Ishikawa (cell line): ENCODE measurements at regions not wholly inside any gene's neighbourhood (a gene's known extent, or its start where the extent isn't known, plus 50 kb on each side); places are given as distances from the start of the nearest gene placed in this dataset.

Experiments
- CEBPB ChIP-seq: IDR thresholded peaks from 2 replicates; pipeline ENCODE4 v1.6.1; 2012
- CREB1 ChIP-seq: IDR thresholded peaks from 2 replicates; pipeline ENCODE4 v1.6.1; 2012; ENCODE audit warnings: low read depth
- EGR1 ChIP-seq: IDR thresholded peaks from 2 replicates; pipeline ENCODE4 v1.6.1; 2012
- EP300 ChIP-seq: IDR thresholded peaks from 2 replicates; pipeline ENCODE4 v1.6.1; 2012; ENCODE audit warnings: borderline replicate concordance
- FOXM1 ChIP-seq: IDR thresholded peaks from 2 replicates; pipeline ENCODE4 v1.6.1; 2012; ENCODE audit warnings: low read depth, borderline replicate concordance
- NFIC ChIP-seq: IDR thresholded peaks from 2 replicates; pipeline ENCODE4 v1.6.1; 2012
- RAD21 ChIP-seq: IDR thresholded peaks from 2 replicates; pipeline ENCODE4 v1.6.1; 2012; ENCODE audit warnings: low read depth
- TAF1 ChIP-seq: IDR thresholded peaks from 2 replicates; pipeline ENCODE4 v1.6.1; 2012; ENCODE audit warnings: low read depth, mild to moderate bottlenecking
- TCF12 ChIP-seq: IDR thresholded peaks from 2 replicates; pipeline ENCODE4 v1.6.1; 2012; ENCODE audit warnings: low read depth
- TEAD4 ChIP-seq: IDR thresholded peaks from 2 replicates; pipeline ENCODE4 v1.6.1; 2012
- YY1 ChIP-seq: IDR thresholded peaks from 2 replicates; pipeline ENCODE4 v1.6.1; 2012; ENCODE audit warnings: low read depth
- ZBTB7A ChIP-seq: IDR thresholded peaks from 2 replicates; pipeline ENCODE4 v1.6.1; 2012; ENCODE audit warnings: low read depth
- TF ChIP-seq, protein P1 (sequence below): IDR thresholded peaks from 2 replicates; pipeline ENCODE4 v1.6.1; 2012; ENCODE audit warnings: low read depth, mild to moderate bottlenecking
- TF ChIP-seq, protein P2 (sequence below): IDR thresholded peaks from 2 replicates; pipeline ENCODE4 v1.6.1; 2012
- TF ChIP-seq, protein P3 (sequence below): IDR thresholded peaks from 2 replicates; pipeline ENCODE4 v1.6.1; 2012

DNA sequence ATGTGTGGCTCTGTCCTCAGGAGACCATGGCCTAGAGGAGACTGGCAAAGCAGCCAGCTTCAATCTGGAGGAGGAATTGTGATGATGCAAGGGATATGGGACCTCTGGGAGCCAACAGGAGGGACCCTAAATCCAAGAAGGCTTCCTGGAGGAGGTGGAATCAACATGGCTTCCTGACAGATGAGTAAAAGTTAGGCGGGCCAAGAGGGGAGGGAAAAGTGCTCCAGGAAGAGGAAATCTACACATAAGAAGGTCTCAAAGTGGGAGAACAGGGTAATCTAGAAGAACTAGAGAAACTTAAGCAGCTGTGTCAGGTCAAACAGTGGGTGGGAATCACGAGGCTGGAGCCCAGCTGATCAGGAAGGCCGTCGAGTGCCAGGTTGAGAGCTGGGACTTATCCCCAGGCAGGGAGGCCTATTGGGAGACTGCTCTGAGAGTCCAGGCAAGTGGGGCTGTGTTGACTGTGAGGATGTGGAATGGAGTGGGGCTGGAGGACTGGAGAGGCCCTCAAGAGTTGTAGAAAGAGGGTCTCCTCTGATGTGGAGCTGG, 119.1 kb downstream of the C9orf50 start:
- peak; percentile 70; the same call in 1 of the 2 replicates for TF ChIP-seq YY1
- TF ChIP-seq ZBTB7A, result no peak
- no peak for TF ChIP-seq TCF12
- TF ChIP-seq, protein P1, sequence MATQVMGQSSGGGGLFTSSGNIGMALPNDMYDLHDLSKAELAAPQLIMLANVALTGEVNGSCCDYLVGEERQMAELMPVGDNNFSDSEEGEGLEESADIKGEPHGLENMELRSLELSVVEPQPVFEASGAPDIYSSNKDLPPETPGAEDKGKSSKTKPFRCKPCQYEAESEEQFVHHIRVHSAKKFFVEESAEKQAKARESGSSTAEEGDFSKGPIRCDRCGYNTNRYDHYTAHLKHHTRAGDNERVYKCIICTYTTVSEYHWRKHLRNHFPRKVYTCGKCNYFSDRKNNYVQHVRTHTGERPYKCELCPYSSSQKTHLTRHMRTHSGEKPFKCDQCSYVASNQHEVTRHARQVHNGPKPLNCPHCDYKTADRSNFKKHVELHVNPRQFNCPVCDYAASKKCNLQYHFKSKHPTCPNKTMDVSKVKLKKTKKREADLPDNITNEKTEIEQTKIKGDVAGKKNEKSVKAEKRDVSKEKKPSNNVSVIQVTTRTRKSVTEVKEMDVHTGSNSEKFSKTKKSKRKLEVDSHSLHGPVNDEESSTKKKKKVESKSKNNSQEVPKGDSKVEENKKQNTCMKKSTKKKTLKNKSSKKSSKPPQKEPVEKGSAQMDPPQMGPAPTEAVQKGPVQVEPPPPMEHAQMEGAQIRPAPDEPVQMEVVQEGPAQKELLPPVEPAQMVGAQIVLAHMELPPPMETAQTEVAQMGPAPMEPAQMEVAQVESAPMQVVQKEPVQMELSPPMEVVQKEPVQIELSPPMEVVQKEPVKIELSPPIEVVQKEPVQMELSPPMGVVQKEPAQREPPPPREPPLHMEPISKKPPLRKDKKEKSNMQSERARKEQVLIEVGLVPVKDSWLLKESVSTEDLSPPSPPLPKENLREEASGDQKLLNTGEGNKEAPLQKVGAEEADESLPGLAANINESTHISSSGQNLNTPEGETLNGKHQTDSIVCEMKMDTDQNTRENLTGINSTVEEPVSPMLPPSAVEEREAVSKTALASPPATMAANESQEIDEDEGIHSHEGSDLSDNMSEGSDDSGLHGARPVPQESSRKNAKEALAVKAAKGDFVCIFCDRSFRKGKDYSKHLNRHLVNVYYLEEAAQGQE, result no peak
- TF ChIP-seq, protein P2, sequence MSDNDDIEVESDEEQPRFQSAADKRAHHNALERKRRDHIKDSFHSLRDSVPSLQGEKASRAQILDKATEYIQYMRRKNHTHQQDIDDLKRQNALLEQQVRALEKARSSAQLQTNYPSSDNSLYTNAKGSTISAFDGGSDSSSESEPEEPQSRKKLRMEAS, result peak; percentile 44; the same call in 1 of the 2 replicates

DNA sequence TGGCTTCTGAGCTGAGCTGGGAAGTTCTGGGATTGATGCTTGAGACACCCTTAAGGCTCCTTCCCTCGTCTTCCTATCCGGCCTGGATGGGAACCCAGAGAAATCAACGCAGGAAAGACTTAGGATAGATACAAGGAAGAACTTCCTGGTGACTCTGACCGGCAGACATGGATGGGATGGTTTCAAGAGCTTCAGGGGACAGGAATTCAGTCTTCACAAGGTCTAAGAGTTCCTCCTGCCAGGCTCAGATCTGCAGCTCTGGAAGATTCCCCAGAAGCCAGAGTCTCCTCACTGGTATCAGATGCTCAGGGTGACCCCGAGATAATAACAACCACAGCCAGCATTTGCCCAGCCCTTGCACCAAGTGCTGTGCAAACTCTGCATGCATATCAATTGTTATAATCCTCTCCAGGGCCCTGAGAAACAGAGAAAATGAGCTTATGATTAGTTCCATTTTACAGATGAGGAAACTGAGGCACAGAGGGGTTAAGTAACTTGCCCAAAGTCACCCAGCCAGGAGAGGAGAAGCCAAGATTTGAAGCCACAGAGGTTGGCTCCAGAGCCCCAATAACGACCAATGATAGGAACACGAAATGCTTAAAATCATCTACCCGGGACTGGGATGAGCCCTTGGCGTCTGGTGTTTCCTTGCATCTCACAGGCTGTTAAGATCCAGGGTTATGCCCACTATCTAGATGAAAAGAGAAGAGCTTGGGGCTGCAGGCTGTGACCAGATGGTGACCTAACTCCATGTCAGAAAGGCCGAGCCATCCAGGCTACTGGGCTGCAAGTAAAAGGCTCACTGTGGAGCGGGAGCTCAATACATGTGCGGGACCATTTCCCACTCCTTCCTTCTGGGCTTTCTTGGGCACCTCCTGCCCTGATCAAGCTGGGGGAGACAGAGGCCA, 119.8 kb downstream of the C9orf50 start:
- TF ChIP-seq, protein P2, result no peak
- TF ChIP-seq TCF12 (no peak), EGR1 (no peak), RAD21 (no peak), TEAD4 (no peak)

DNA sequence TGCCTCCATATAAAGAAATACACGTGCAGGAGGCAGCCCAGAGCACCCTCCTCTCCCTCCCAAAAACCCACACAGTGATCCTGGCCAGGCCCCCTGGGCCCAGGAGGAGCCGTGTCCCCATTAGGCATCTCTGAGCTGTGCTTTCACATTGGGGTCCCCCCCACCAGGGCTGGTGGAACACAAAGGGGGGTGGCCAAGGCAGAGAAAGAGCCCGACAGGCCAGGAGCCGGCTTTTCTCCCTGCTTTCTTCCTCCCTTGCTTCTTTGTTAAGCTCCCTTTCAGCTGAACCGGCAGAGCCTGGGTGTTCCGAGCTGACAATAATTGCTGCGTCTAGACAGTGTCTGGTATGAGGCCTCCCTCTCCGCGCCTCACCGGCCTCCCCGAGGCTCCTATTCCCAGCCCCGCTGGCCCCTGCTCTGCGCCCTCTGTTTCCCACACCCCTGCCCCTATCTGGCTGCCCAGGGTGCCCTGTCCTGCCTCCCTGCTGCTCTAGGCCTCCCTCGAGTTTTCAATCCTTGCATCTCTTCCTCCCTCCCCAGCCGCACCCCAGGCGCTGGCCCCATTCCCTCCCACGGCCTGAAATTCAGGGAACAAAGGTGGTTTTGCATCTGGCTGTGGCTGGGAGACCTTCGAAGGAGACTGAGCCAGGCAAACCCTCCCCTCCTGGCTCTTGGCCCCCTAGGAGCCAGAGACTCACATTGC, 120.6 kb downstream of the C9orf50 start:
- TF ChIP-seq FOXM1 (no peak), TCF12 (0 out of 2 replicates have a peak, but pooled peaks have one; percentile 29), CEBPB (no peak), EP300 (peak; percentile 64; the same call in 1 of the 2 replicates), YY1 (no peak), EGR1 (no peak), ZBTB7A (no peak), RAD21 (no peak), CREB1 (no peak), TAF1 (no peak), NFIC (no peak), TEAD4 (no peak; the same call in 1 of the 2 replicates)
- TF ChIP-seq, protein P1, result no peak
- TF ChIP-seq, protein P2, result peak; percentile 16; the same call in 1 of the 2 replicates
- TF ChIP-seq, protein P3, sequence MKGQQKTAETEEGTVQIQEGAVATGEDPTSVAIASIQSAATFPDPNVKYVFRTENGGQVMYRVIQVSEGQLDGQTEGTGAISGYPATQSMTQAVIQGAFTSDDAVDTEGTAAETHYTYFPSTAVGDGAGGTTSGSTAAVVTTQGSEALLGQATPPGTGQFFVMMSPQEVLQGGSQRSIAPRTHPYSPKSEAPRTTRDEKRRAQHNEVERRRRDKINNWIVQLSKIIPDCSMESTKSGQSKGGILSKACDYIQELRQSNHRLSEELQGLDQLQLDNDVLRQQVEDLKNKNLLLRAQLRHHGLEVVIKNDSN, result no peak

DNA sequence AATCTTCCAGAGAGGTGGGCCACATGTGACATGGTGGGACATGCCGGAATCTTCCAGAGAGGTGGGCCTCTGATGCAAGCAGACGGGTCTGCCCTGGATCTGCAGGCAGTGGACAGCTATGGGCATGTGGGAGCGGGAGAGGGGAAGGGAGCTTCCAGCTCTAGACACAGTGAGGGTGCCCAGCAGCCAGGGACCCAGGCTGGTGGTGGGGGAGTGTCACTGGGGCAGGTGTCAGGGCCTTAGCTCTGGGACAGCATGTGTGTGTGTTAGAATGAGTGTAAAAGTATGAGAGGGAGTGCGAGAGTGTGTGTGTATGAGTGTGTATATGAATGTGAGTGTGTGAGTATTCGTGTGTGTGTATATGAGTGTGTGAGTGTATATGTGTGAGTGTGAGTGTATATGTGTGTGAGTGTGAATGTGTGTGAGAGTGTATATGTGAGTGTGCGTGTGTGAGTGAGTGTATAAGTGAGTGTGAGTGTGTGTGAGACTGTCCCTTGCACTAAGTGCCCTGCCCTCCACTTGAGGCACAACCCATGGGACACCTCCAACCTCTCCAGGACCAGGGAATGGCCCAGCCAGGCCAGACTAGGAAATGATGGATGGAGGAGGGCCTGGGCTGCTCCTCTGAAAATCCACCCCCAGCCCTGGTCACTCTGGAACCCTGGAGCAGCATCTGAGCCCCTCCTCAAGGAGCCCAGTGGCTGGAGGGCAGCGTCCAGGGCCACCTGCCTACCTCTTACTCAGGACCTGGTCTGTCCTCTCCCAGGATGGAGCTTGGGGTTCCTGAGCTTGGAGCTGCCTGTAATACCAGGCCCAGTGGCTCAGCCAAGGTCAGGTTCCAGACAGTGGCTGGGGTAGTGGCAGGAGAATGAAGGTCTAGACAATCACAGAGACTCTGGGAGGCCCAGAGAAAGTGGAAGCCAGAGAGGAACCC, 122.2 kb downstream of the C9orf50 start:
- TF ChIP-seq YY1, result no peak
- no peak for TF ChIP-seq CREB1
- no peak for TF ChIP-seq ZBTB7A
- TF ChIP-seq TAF1, result no peak
- TF ChIP-seq, protein P3, result no peak
